ENCODE measurements at regions not wholly inside any gene's neighbourhood (a gene's known extent, or its start where the extent isn't known, plus 50 kb on each side); places are given as distances from the start of the nearest gene placed in this dataset.
"Not testable (repeated sequence)": the region's sequence is repeated elsewhere in the genome, so short reads cannot be mapped to it uniquely, and the experiment has no call there.

- no peak for DNase-seq
Observed at GRCh38 chr12:124705545-124706138, 138.2 kb upstream of the NCOR2 start.

GRCh38 chr12:124704619-124705018 lies 137.2 kb upstream of the NCOR2 start:
- DNase-seq = no peak

GRCh38 chr12:124703856-124704255 lies 136.4 kb upstream of the NCOR2 start:
- DNase-seq = no peak

- DNase-seq = no peak
Observed at GRCh38 chr12:124702736-124703135, 135.3 kb upstream of the NCOR2 start.

GRCh38 chr12:124700810-124701592 lies 133.6 kb upstream of the NCOR2 start:
- DNase-seq = no peak

- DNase-seq = no peak
Observed at GRCh38 chr12:124699909-124700308, 132.5 kb upstream of the NCOR2 start.

- DNase-seq = no peak
Observed at GRCh38 chr12:124698998-124699305, 131.5 kb upstream of the NCOR2 start.

- no peak for DNase-seq
Observed at GRCh38 chr12:124698211-124698997, 131.0 kb upstream of the NCOR2 start.

GRCh38 chr12:124697722-124698121 lies 130.3 kb upstream of the NCOR2 start:
- not testable (repeated sequence) for DNase-seq

GRCh38 chr12:124696693-124697476 lies 129.5 kb upstream of the NCOR2 start:
- no peak for DNase-seq

- DNase-seq = no peak
Observed at GRCh38 chr12:124695861-124696260, 128.4 kb upstream of the NCOR2 start.

- no peak for DNase-seq
Observed at GRCh38 chr12:124694846-124695497, 127.6 kb upstream of the NCOR2 start.

GRCh38 chr12:124694250-124694649 lies 126.8 kb upstream of the NCOR2 start:
- DNase-seq = no peak

- DNase-seq = no peak
Observed at GRCh38 chr12:124693111-124693723, 125.8 kb upstream of the NCOR2 start.

GRCh38 chr12:124692443-124692842 lies 125.0 kb upstream of the NCOR2 start:
- no peak for DNase-seq

GRCh38 chr12:124691429-124691828 lies 124.0 kb upstream of the NCOR2 start:
- DNase-seq = no peak

- no peak for DNase-seq
Observed at GRCh38 chr12:124689631-124690030, 122.2 kb upstream of the NCOR2 start.

GRCh38 chr12:124688356-124688992 lies 121.1 kb upstream of the NCOR2 start:
- DNase-seq = no peak

- DNase-seq = no peak
Observed at GRCh38 chr12:124687917-124688316, 120.5 kb upstream of the NCOR2 start.

GRCh38 chr12:124687174-124687902 lies 119.9 kb upstream of the NCOR2 start:
- no peak for DNase-seq

Measured in activated CD8-positive, alpha-beta memory T cell treated with anti-CD3 and anti-CD28 coated beads, Interleukin-2, amount 50 U/mL, for 48 hours (primary cell).